Heart left ventricle (tissue), 13 donors: ENCODE measurements at regions not wholly inside any gene's neighbourhood (a gene's known extent, or its start where the extent isn't known, plus 50 kb on each side); places are given as distances from the start of the nearest gene placed in this dataset.

Experiments used
- POLR2A ChIP-seq, 2 donors: fragments of 450-650 bp; IDR thresholded peaks; one replicate each; pipeline ENCODE4 v1.6.1; 2017; ENCODE audit warnings: antibody characterized with exemption in 2 of 2, mild to moderate bottlenecking in 2 of 2, moderate library complexity in 2 of 2
- TF ChIP-seq, protein P1 (sequence below), 12 donors: fragments of 200-600 bp; sonication (generic) in 4 of 12; IDR thresholded peaks; one replicate each; pipeline versions ENCODE4 v1.5.0 to v1.8.0; 2018 to 2022; ENCODE audit warnings: antibody characterized with exemption in 12 of 12, mild to moderate bottlenecking in 5 of 12
- donor health status: ischemic (EF 13 %, LVEDD 7.1; RV severe dilation, severe dysfunction).
- donor health status: DM: no; HTN: yes; CAD: no.
- donor health status: DM: no; HTN: no; CAD: no.
- donor health status: ischemic (EF 25% LVEDD 6.9; RV normal size, moderate dysfunction).
- donor health status: ischemic (EF 25% LVEDD 5.7; RV mildly dilated, moderate dysfunction).
- donor health status: ischemic (EF 35%, LVEDD 5.7; RV mildly dilated, moderate dysfunction).
- donor health status: nonischemic (EF 11% LVEDD 7.7; RV severe dilation, severe dysfunction).
- donor health status: DM: yes; HTN: yes; CAD: no.
- donor health status: PGD.
- donor health status: ischemic (EF 29% LVEDD 5.4; RV normal size, mild dysfunction).
- donor health status: nonischemic (EF 23%, LVEDD 6.1; RV moderate dilation, normal function).

DNA sequence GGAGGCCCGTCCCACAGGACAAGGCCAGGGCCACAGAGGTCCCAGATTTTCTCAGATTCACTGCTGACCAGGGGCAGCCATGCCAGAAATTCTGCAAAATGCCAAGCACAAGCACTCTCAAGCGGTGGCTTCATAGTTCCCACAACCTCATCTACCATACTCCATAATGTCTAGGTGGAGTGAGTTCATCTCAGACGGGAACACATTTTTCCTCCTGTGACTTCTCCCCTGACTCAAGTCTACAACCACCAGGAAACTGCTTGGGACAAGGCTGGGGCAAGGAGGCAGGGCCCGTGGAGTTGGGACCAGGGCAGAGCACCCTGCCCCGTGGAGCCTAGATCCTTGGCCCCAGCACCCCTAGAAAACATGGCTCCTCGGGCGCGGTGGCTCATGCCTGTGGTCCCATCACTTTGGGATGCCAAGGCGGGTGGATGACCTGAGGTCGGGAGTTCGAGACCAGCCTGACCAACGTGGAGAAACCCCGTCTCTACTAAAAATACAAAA, 150.7 kb upstream of the HAAO start:
- no peak for TF ChIP-seq POLR2A (IDR thresholded peaks at IDR 0.05)
- TF ChIP-seq, protein P1, sequence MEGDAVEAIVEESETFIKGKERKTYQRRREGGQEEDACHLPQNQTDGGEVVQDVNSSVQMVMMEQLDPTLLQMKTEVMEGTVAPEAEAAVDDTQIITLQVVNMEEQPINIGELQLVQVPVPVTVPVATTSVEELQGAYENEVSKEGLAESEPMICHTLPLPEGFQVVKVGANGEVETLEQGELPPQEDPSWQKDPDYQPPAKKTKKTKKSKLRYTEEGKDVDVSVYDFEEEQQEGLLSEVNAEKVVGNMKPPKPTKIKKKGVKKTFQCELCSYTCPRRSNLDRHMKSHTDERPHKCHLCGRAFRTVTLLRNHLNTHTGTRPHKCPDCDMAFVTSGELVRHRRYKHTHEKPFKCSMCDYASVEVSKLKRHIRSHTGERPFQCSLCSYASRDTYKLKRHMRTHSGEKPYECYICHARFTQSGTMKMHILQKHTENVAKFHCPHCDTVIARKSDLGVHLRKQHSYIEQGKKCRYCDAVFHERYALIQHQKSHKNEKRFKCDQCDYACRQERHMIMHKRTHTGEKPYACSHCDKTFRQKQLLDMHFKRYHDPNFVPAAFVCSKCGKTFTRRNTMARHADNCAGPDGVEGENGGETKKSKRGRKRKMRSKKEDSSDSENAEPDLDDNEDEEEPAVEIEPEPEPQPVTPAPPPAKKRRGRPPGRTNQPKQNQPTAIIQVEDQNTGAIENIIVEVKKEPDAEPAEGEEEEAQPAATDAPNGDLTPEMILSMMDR (IDR thresholded peaks at IDR 0.05) = no peak
